ENCODE measurements at regions not wholly inside any gene's neighbourhood (a gene's known extent, or its start where the extent isn't known, plus 50 kb on each side); places are given as distances from the start of the nearest gene placed in this dataset.
"Not testable (repeated sequence)": the region's sequence is repeated elsewhere in the genome, so short reads cannot be mapped to it uniquely, and the experiment has no call there.

DNA sequence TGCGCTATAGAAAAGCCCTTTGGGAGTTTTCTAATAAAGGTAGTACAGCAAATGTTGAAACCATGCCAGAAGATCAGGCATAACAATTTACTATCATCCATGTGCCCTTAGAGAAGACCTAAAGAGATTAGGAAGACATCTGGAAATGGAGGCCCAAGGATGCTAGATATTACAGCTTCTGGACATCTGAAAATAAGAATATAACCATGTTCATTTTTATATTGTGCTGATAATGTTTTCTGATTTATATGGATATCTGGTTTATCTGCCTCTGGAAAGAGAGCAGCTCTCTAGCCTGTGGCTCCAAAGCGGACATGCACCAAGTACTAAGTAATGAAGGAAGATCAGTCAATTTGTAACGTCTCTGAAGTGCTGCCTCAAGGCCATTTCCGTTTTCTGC lies 478.0 kb upstream of the DDX18 start (continued):
- TF ChIP-seq, protein P1, sequence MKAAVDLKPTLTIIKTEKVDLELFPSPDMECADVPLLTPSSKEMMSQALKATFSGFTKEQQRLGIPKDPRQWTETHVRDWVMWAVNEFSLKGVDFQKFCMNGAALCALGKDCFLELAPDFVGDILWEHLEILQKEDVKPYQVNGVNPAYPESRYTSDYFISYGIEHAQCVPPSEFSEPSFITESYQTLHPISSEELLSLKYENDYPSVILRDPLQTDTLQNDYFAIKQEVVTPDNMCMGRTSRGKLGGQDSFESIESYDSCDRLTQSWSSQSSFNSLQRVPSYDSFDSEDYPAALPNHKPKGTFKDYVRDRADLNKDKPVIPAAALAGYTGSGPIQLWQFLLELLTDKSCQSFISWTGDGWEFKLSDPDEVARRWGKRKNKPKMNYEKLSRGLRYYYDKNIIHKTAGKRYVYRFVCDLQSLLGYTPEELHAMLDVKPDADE (IDR thresholded peaks at IDR 0.05), result no peak

- H3K79me2 ChIP-seq (replicated peaks; ENCODE audit: insufficient read depth); H3K36me3 ChIP-seq (ENCODE audit: insufficient read depth); DNase-seq (ENCODE audit: low spot score); H3K27ac Mint-ChIP-seq; H3K36me3 Mint-ChIP-seq (ENCODE audit: low read depth); H3K9me2 ChIP-seq (ENCODE audit: insufficient read depth); H3K4me1 ChIP-seq (ENCODE audit: insufficient read depth); H3K9me3 Mint-ChIP-seq; H3K27me3 Mint-ChIP-seq (ENCODE audit: insufficient read depth, low read depth, poor library complexity); H3K4me1 Mint-ChIP-seq; H3K4me2 ChIP-seq; H2AFZ ChIP-seq; H3K4me3 ChIP-seq; H4K20me1 ChIP-seq (replicated peaks; ENCODE audit: insufficient read depth); H3F3A ChIP-seq (replicated peaks; ENCODE audit: low read depth); ATAC-seq; H3K27me3 ChIP-seq (ENCODE audit: insufficient read depth); H3K27ac ChIP-seq (ENCODE audit: low read depth); H3K4me3 Mint-ChIP-seq: not testable (repeated sequence)
Measured at GRCh38 chr2:117337981-117338380, 476.5 kb upstream of the DDX18 start.

DNA sequence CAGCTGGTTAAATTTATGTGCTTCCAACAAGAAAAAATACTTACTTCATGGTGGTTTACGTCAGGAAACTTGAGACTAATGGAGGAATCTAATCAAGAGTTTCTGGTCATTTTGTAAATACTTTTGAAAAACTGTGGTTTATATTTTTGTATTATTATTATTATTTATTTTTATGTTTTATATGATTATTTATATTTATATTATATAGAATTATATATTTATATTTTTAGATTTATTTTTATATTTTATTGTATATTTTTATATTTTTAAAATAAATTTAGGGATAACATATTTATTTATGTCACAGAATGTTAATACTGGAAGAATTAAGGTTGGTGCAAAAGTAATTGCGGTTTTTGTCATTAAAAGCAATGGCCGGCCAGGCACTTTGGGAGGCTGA lies 474.5 kb upstream of the DDX18 start:
- no peaks in the 10 kb centered on the region for H3F3A ChIP-seq (replicated peaks; ENCODE audit: low read depth)
- H3K27ac Mint-ChIP-seq, result no peak overlapping the region
- H3K4me1 Mint-ChIP-seq, result no peaks in the 10 kb centered on the region
- ATAC-seq, result no peak
- no peak overlapping the region for H3K4me3 Mint-ChIP-seq
- H2AFZ ChIP-seq, result no peak overlapping the region
- H3K79me2 ChIP-seq (replicated peaks; ENCODE audit: insufficient read depth), result no peaks in the 10 kb centered on the region
- H3K27me3 Mint-ChIP-seq (ENCODE audit: insufficient read depth, low read depth, poor library complexity), result peaks cover 2% of the 10 kb centered on the region
- TF ChIP-seq POLR2AphosphoS5 (IDR thresholded peaks at IDR 0.05; ENCODE audit: low read depth), result no peak
- H3K36me3 ChIP-seq (ENCODE audit: insufficient read depth), result no peaks in the 10 kb centered on the region
- no peaks in the 10 kb centered on the region for H3K36me3 Mint-ChIP-seq (ENCODE audit: low read depth)
- H3K27me3 ChIP-seq (ENCODE audit: insufficient read depth), result no peaks in the 10 kb centered on the region
- H3K4me1 ChIP-seq (ENCODE audit: insufficient read depth), result no peaks in the 10 kb centered on the region
- H3K9me3 Mint-ChIP-seq, result no peaks in the 10 kb centered on the region
- H3K4me2 ChIP-seq, result no peak overlapping the region
- no peak overlapping the region for H3K27ac ChIP-seq (ENCODE audit: low read depth)
- DNase-seq (ENCODE audit: low spot score), result no peak
- no peaks in the 10 kb centered on the region; the same call in 1 of the 2 replicates for H3K9me2 ChIP-seq (ENCODE audit: insufficient read depth)
- H3K4me3 ChIP-seq, result no peak overlapping the region
- H4K20me1 ChIP-seq (replicated peaks; ENCODE audit: insufficient read depth), result no peaks in the 10 kb centered on the region

GRCh38 chr2:117341690-117342089 lies 472.8 kb upstream of the DDX18 start:
- no peak for DNase-seq (ENCODE audit: low spot score)
- Histone ChIP-seq H3K4me1 (ENCODE audit: insufficient read depth) (no peaks in the 10 kb centered on the region), H3K9me2 (ENCODE audit: insufficient read depth) (no peaks in the 10 kb centered on the region), H3K4me3 (no peak overlapping the region), H3K79me2 (replicated peaks; ENCODE audit: insufficient read depth) (no peaks in the 10 kb centered on the region), H3K27ac (ENCODE audit: low read depth) (no peak overlapping the region), H3K4me2 (no peak overlapping the region), H4K20me1 (replicated peaks; ENCODE audit: insufficient read depth) (no peaks in the 10 kb centered on the region), H3K27me3 (ENCODE audit: insufficient read depth) (no peaks in the 10 kb centered on the region), H3F3A (replicated peaks; ENCODE audit: low read depth) (no peaks in the 10 kb centered on the region), H3K36me3 (ENCODE audit: insufficient read depth) (no peaks in the 10 kb centered on the region), H2AFZ (no peak overlapping the region)
- H3K9me3 Mint-ChIP-seq, result no peaks in the 10 kb centered on the region
- peaks cover 2% of the 10 kb centered on the region for H3K27me3 Mint-ChIP-seq (ENCODE audit: insufficient read depth, low read depth, poor library complexity)
- no peak overlapping the region for H3K4me3 Mint-ChIP-seq
- no peak for ATAC-seq
- H3K4me1 Mint-ChIP-seq, result no peaks in the 10 kb centered on the region
- H3K27ac Mint-ChIP-seq, result no peak overlapping the region
- no peaks in the 10 kb centered on the region for H3K36me3 Mint-ChIP-seq (ENCODE audit: low read depth)
- TF ChIP-seq EZH2phosphoT487 (IDR thresholded peaks at IDR 0.05; ENCODE audit: unreplicated experiment) (no peak), JUNB (IDR thresholded peaks at IDR 0.05; ENCODE audit: unreplicated experiment) (no peak), ZNF114 (CRISPR knock-in tag; IDR thresholded peaks at IDR 0.05) (no peak), EZH2 (IDR thresholded peaks at IDR 0.05; ENCODE audit: low read depth, unreplicated experiment) (no peak), NANOG (IDR thresholded peaks at IDR 0.05; ENCODE audit: borderline replicate concordance) (no peak), STAT1 (IDR thresholded peaks at IDR 0.05; ENCODE audit: unreplicated experiment) (no peak), CTCF (conservative IDR thresholded peaks at IDR 0.05; ENCODE audit: low read depth in 2 of 2) (no peak)
- TF ChIP-seq, protein P2, sequence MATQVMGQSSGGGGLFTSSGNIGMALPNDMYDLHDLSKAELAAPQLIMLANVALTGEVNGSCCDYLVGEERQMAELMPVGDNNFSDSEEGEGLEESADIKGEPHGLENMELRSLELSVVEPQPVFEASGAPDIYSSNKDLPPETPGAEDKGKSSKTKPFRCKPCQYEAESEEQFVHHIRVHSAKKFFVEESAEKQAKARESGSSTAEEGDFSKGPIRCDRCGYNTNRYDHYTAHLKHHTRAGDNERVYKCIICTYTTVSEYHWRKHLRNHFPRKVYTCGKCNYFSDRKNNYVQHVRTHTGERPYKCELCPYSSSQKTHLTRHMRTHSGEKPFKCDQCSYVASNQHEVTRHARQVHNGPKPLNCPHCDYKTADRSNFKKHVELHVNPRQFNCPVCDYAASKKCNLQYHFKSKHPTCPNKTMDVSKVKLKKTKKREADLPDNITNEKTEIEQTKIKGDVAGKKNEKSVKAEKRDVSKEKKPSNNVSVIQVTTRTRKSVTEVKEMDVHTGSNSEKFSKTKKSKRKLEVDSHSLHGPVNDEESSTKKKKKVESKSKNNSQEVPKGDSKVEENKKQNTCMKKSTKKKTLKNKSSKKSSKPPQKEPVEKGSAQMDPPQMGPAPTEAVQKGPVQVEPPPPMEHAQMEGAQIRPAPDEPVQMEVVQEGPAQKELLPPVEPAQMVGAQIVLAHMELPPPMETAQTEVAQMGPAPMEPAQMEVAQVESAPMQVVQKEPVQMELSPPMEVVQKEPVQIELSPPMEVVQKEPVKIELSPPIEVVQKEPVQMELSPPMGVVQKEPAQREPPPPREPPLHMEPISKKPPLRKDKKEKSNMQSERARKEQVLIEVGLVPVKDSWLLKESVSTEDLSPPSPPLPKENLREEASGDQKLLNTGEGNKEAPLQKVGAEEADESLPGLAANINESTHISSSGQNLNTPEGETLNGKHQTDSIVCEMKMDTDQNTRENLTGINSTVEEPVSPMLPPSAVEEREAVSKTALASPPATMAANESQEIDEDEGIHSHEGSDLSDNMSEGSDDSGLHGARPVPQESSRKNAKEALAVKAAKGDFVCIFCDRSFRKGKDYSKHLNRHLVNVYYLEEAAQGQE (IDR thresholded peaks at IDR 0.05; ENCODE audit: unreplicated experiment), result no peak
